Peyer's patch (tissue), 4 donors: ENCODE measurements at regions not wholly inside any gene's neighbourhood (a gene's known extent, or its start where the extent isn't known, plus 50 kb on each side); places are given as distances from the start of the nearest gene placed in this dataset.
A peak's percentile ranks its signal among the peaks of the same experiment; 100 is the strongest.

Experiments
- DNase-seq, 3 donors: peaks; one replicate each; pipeline ENCODE4 v3.0.0-alpha.2; 2017 to 2019
- H3K27ac ChIP-seq, 4 donors: fragments of 200-600 bp; sonication (generic); one replicate each; pipeline ENCODE4 v1.5.1; 2016 to 2019
- H3K27me3 ChIP-seq, 2 donors: fragments of 200-600 bp; sonication (generic); one replicate each; pipeline ENCODE4 v1.5.1; 2019
- H3K36me3 ChIP-seq, 3 donors: fragments of 200-600 bp; sonication (generic); one replicate each; pipeline ENCODE4 v1.5.1; 2016 to 2019
- H3K4me1 ChIP-seq, 4 donors: fragments of 200-600 bp; sonication (generic); one replicate each; pipeline ENCODE4 v1.5.1; 2016 to 2019
- H3K4me3 ChIP-seq, 4 donors: fragments of 200-600 bp; sonication (generic); 1 replicate in 3 of 4; 2 replicates in 1 of 4; pipeline ENCODE4 v1.5.1; 2016 to 2019; ENCODE audit warnings: mild to moderate bottlenecking in 1 of 4
- H3K9me3 ChIP-seq, 4 donors: fragments of 200-600 bp; sonication (generic); one replicate each; pipeline ENCODE4 v1.5.1; 2016 to 2019; ENCODE audit warnings: mild to moderate bottlenecking in 1 of 4
- CTCF ChIP-seq, 6 experiments: fragments of 450-650 bp in 4 of 6; fragments of 200-600 bp in 2 of 6; sonication (generic) in 1 of 6; IDR thresholded peaks; one replicate each; pipeline ENCODE4 v1.5.1; 2017 to 2019; ENCODE audit warnings: antibody characterized with exemption in 6 of 6, mild to moderate bottlenecking in 3 of 6, moderate library complexity in 1 of 6
- POLR2A ChIP-seq, 2 donors: fragments of 450-650 bp; IDR thresholded peaks; one replicate each; pipeline ENCODE4 v1.5.1; 2017; ENCODE audit warnings: antibody characterized with exemption in 2 of 2, mild to moderate bottlenecking in 2 of 2, moderate library complexity in 2 of 2

- no peak for TF ChIP-seq CTCF (IDR thresholded peaks at IDR 0.05)
- TF ChIP-seq POLR2A (IDR thresholded peaks at IDR 0.05) = no peak
- no peaks in the 10 kb centered on the region for H3K27me3 ChIP-seq
- H3K27ac ChIP-seq = no peak overlapping the region
- no peak overlapping the region for H3K4me3 ChIP-seq
- no peaks in the 10 kb centered on the region for H3K9me3 ChIP-seq
- DNase-seq = no peak
- no peaks in the 10 kb centered on the region for H3K36me3 ChIP-seq
- H3K4me1 ChIP-seq = no peaks in the 10 kb centered on the region
These were observed 947.5 kb downstream of the PCDH7 start for GRCh38 chr4:31667686-31668085.

- Histone ChIP-seq H3K4me3 (no peak overlapping the region), H3K9me3 (no peaks in the 10 kb centered on the region), H3K27ac (no peak overlapping the region), H3K4me1 (no peaks in the 10 kb centered on the region), H3K36me3 (no peaks in the 10 kb centered on the region), H3K27me3 (no peaks in the 10 kb centered on the region)
- no peak for DNase-seq
- no peak for TF ChIP-seq POLR2A (IDR thresholded peaks at IDR 0.05)
- TF ChIP-seq CTCF (IDR thresholded peaks at IDR 0.05) = peak in 2 of 6 experiments; percentile 8 to 19
These were observed 954.3 kb downstream of the PCDH7 start for GRCh38 chr4:31674313-31674947.

- no peak for DNase-seq
- no peaks in the 10 kb centered on the region for H3K27me3 ChIP-seq
- no peak overlapping the region for H3K4me3 ChIP-seq
- H3K4me1 ChIP-seq = no peaks in the 10 kb centered on the region
- no peak overlapping the region for H3K27ac ChIP-seq
- H3K9me3 ChIP-seq = no peaks in the 10 kb centered on the region
- TF ChIP-seq CTCF (IDR thresholded peaks at IDR 0.05) = no peak
- TF ChIP-seq POLR2A (IDR thresholded peaks at IDR 0.05) = no peak
- H3K36me3 ChIP-seq = no peaks in the 10 kb centered on the region
These were observed 958.2 kb downstream of the PCDH7 start for GRCh38 chr4:31678356-31678755.

GRCh38 chr4:31682796-31683195 is 962.6 kb downstream of the PCDH7 start:
- H3K27ac ChIP-seq = no peak overlapping the region
- H3K9me3 ChIP-seq = no peaks in the 10 kb centered on the region
- no peak overlapping the region for H3K4me3 ChIP-seq
- DNase-seq = no peak
- no peaks in the 10 kb centered on the region for H3K36me3 ChIP-seq
- TF ChIP-seq POLR2A (IDR thresholded peaks at IDR 0.05) (no peak), CTCF (IDR thresholded peaks at IDR 0.05) (no peak)
- H3K4me1 ChIP-seq = no peaks in the 10 kb centered on the region
- no peaks in the 10 kb centered on the region for H3K27me3 ChIP-seq

GRCh38 chr4:31687717-31688342 is 967.7 kb downstream of the PCDH7 start:
- Histone ChIP-seq H3K9me3 (no peaks in the 10 kb centered on the region), H3K27me3 (no peaks in the 10 kb centered on the region), H3K4me1 (no peaks in the 10 kb centered on the region), H3K27ac (no peak overlapping the region), H3K36me3 (no peaks in the 10 kb centered on the region), H3K4me3 (no peak overlapping the region)
- TF ChIP-seq CTCF (IDR thresholded peaks at IDR 0.05) (no peak), POLR2A (IDR thresholded peaks at IDR 0.05) (no peak)
- DNase-seq = no peak
